ENCODE measurements at regions not wholly inside any gene's neighbourhood (a gene's known extent, or its start where the extent isn't known, plus 50 kb on each side); places are given as distances from the start of the nearest gene placed in this dataset.

DNA sequence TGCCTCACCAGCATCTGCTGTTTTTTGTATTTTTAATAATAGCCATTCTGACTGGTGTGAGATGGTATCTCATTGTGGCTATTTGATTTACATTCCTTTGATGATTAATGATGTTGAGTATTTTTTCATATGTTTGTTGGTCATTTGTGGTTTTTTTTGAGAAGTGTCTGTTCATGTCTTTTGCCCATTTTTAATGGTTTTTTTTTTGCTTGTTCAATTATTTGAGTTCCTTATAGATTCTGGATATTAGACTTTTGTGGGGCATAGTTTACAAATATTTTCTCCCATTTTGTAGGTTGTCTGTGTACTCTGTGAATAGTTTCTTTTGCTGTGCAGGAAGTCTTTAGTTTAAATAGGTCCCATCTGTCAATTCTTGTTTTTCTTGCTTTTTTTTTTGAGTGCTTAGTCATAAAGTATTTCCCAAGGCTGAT is 148.1 kb downstream of the NPR3 start:
- no peak for TF ChIP-seq EP300 (IDR thresholded peaks at IDR 0.05)
- TF ChIP-seq, protein P1, sequence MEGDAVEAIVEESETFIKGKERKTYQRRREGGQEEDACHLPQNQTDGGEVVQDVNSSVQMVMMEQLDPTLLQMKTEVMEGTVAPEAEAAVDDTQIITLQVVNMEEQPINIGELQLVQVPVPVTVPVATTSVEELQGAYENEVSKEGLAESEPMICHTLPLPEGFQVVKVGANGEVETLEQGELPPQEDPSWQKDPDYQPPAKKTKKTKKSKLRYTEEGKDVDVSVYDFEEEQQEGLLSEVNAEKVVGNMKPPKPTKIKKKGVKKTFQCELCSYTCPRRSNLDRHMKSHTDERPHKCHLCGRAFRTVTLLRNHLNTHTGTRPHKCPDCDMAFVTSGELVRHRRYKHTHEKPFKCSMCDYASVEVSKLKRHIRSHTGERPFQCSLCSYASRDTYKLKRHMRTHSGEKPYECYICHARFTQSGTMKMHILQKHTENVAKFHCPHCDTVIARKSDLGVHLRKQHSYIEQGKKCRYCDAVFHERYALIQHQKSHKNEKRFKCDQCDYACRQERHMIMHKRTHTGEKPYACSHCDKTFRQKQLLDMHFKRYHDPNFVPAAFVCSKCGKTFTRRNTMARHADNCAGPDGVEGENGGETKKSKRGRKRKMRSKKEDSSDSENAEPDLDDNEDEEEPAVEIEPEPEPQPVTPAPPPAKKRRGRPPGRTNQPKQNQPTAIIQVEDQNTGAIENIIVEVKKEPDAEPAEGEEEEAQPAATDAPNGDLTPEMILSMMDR (IDR thresholded peaks at IDR 0.05), result no peak
- TF ChIP-seq POLR2AphosphoS5 (IDR thresholded peaks at IDR 0.05), result no peak
- no peak for TF ChIP-seq POLR2A (IDR thresholded peaks at IDR 0.05; ENCODE audit: low read depth)

Data from esophagus muscularis mucosa (tissue), 4 donors.